HL-60 (cell line): ENCODE measurements at regions not wholly inside any gene's neighbourhood (a gene's known extent, or its start where the extent isn't known, plus 50 kb on each side); places are given as distances from the start of the nearest gene placed in this dataset.

Experiments used
- DNase-seq, 2 experiments: peaks; one replicate each; pipeline ENCODE4 v3.0.0-alpha.2; 2010 to 2020; ENCODE audit warnings: low read depth in 1 of 2, low spot score in 1 of 2
- H3K27ac ChIP-seq: fragments of 250-450 bp; sonication (Bioruptor Pico); replicated peaks from 2 replicates; pipeline ENCODE4 v1.5.1; 2020; ENCODE audit warnings: mild to moderate bottlenecking, moderate library complexity
- H3K27me3 ChIP-seq: fragments of 250-450 bp; sonication (Bioruptor Pico); 2 replicates; pipeline ENCODE4 v1.5.1; 2021; ENCODE audit warnings: mild to moderate bottlenecking, moderate library complexity; ENCODE audit not compliant: insufficient read depth, poor library complexity, severe bottlenecking
- H3K4me3 ChIP-seq: replicated peaks from 2 replicates; pipeline ENCODE4 v1.5.1; 2011; ENCODE audit warnings: mild to moderate bottlenecking, control low read depth, low read length; ENCODE audit not compliant: insufficient read depth
- CTCF ChIP-seq: IDR thresholded peaks from one replicate; pipeline ENCODE4 v1.5.1; 2011; ENCODE audit warnings: low read length, control low read depth, inconsistent platforms; ENCODE audit not compliant: insufficient read depth
- GABPA ChIP-seq: IDR thresholded peaks from 2 replicates; pipeline ENCODE4 v1.6.1; 2012; ENCODE audit warnings: low read depth
- POLR2AphosphoS5 ChIP-seq: IDR thresholded peaks from 2 replicates; pipeline ENCODE4 v1.6.1; 2012; ENCODE audit warnings: low read depth
- REST ChIP-seq: IDR thresholded peaks from 2 replicates; pipeline ENCODE4 v1.6.1; 2012; ENCODE audit warnings: low read depth; ENCODE audit not compliant: insufficient replicate concordance
- SPI1 ChIP-seq: IDR thresholded peaks from 2 replicates; pipeline ENCODE4 v1.6.1; 2012; ENCODE audit warnings: low read depth, mild to moderate bottlenecking, borderline replicate concordance

GRCh38 chr13:40460116-40460515 lies 206.3 kb downstream of the FOXO1 start:
- H3K27ac ChIP-seq, result no peak overlapping the region
- DNase-seq, result no peak
- TF ChIP-seq SPI1 (no peak), GABPA (no peak), CTCF (no peak), REST (no peak), POLR2AphosphoS5 (no peak)
- no peak overlapping the region for H3K4me3 ChIP-seq
- no peaks in the 10 kb centered on the region for H3K27me3 ChIP-seq

- no peak overlapping the region for H3K4me3 ChIP-seq
- TF ChIP-seq SPI1, result no peak
- no peak for TF ChIP-seq CTCF
- TF ChIP-seq GABPA, result no peak
- no peak for TF ChIP-seq POLR2AphosphoS5
- no peak for TF ChIP-seq REST
- no peak for DNase-seq
- H3K27me3 ChIP-seq, result no peaks in the 10 kb centered on the region
- no peak overlapping the region for H3K27ac ChIP-seq
Measured at GRCh38 chr13:40464337-40465014, 202.0 kb downstream of the FOXO1 start.

GRCh38 chr13:40465015-40465390 lies 201.4 kb downstream of the FOXO1 start:
- H3K27ac ChIP-seq, result no peak overlapping the region
- TF ChIP-seq REST (no peak), CTCF (no peak), SPI1 (no peak), GABPA (no peak), POLR2AphosphoS5 (no peak)
- H3K27me3 ChIP-seq, result no peaks in the 10 kb centered on the region
- no peak overlapping the region for H3K4me3 ChIP-seq
- DNase-seq, result no peak
